Activated T-helper 1 cell treated with anti-CD3 and anti-CD28 coated beads, Interleukin-2, amount 50 U/mL, for 16 hours (primary cell): ENCODE measurements at regions not wholly inside any gene's neighbourhood (a gene's known extent, or its start where the extent isn't known, plus 50 kb on each side); places are given as distances from the start of the nearest gene placed in this dataset.
"Not testable (repeated sequence)": the region's sequence is repeated elsewhere in the genome, so short reads cannot be mapped to it uniquely, and the experiment has no call there.

ENCODE experiments used
- DNase-seq, 2 donors: peaks; one replicate each; pipeline ENCODE4 v3.0.0-alpha.2; 2020; ENCODE audit warnings: low read depth in 1 of 2, low spot score in 1 of 2

DNA sequence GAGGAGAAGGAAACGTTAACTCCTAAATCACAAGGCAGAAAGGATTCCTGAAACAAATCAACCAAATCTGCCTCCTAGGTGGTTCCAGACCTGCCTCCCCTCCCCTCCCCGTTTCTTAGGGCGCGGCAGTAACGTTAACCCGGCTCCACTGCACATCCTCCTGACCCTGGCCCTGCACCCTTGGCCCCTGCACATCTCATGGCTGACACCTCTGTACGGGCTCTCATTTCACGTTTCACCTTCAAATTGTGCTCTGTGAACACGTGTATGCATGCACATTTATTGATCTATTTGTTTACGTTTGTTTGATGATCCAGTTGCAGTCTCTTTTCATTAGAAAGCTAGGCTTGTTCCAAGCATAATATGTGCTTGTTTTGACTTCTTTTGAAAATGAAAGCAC, 358.1 kb downstream of the ADGRD1 start:
- no peak for DNase-seq

DNA sequence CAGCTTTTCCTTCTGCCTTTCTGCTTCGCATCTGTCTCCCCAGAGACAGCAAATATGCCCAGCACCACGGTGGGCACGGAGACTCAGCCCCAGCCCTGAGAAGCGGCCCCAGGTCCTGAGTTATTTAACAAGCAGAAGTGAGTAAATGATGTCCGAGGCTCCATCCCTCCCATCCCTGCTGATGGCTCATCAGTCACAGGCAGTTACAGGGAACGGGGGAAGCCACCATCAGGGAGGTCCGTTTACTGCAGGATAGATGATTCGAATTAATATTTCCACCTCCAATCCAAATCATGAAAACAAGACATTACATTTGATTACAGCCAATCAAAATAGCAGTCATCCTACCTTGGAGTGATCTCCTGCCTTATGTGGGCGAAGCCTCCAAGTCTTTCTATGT, 358.7 kb downstream of the ADGRD1 start:
- DNase-seq: not testable (repeated sequence)

DNA sequence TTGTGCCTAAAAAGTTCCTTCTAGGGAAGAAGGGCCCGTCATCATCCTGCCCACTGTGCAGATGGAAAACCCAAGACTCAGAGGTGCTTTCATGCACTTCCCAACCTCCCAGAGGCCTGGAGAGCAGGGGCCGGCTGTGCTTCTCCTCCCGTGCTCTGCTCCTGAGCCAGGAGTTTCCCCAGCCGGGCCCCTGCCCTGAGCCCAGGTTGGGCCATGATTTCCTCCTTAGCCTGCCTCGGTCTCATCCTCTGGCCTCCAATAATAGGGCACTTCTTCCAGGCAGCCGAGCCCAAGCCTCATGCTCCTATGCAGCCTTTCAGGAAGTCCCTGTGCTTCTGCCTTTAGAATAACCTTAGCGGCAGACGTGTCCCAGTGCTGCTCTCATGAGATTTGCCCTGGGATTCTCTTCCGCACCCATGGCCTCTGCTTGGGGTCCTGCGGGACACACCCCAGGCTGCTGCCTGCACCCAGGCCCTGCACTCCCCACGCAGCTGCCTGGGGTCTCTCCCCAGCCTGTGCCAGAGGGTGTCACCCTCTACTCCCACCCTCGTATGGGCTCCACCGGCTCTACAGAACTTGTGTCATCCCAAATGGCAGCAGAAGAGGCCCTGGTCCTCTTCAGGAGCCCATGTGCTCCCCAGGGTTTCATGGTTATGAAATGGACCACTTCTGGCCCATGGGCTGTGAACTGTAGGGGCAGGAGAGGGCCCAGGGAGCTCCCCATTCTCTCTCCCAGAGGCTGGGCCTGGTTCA, 359.3 kb downstream of the ADGRD1 start:
- DNase-seq: no peak

DNA sequence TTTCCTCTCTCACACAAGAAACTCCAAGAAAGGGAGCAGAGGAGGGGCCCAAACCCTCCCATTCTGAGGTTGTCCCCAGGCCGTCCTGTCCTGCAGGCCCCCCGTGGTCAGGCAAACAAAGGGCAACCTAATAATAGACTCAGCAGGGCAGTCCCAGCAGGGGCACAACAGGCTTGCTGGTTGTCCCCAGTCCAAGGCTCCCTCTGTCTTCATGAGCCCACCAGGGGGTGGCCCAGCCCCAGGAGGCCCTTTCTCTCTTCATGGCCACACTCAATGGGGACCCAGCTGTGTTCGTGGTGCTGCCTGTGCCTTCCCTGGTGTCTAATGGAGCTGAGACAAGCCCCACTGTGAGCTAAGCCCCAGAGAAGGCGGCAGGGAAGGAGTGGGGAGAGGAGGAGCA, 359.9 kb downstream of the ADGRD1 start:
- DNase-seq: no peak

DNA sequence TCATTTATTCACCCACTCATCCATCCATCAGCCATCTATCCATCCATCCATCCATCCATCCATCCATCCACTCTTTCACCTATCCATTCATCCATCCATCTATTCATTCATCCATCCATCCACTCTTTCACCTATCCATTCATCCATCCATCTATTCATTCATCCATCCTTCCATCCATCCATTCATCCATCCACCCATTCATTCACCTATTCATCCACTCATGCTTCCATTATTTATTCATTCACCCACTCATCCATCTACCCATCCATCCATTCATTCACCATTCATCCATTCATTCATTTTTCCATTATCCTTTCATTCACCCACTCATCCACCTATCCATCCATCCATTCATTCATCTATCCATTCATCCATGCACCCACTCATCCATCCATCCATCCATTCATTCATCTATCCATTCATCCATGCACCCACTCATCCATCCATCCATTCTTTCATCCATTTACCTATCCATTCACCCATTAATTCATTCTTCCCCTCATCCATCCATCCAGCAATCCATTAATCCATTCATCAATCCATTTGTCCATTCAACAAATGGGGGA, 360.9 kb downstream of the ADGRD1 start:
- no peak for DNase-seq

DNA sequence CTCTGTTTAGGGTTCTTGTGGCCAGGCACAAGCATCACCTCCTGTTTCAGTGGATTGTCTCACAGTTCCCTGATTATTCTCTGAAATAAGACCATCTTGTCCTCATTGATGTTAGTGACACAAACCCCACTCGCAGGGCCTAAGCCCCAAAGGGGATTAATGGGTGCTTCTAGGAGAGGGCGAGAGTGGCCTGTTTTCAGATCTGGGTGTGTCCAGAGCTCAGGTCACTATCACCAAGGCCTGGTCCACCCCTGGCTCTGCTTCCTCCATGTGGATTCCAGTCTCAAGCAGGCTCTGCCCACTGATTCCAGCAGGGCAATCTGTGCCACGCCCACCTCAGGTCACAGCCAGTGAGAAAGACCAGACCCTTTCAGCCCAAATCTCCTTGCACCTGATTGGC, 361.9 kb downstream of the ADGRD1 start:
- DNase-seq: no peak

DNA sequence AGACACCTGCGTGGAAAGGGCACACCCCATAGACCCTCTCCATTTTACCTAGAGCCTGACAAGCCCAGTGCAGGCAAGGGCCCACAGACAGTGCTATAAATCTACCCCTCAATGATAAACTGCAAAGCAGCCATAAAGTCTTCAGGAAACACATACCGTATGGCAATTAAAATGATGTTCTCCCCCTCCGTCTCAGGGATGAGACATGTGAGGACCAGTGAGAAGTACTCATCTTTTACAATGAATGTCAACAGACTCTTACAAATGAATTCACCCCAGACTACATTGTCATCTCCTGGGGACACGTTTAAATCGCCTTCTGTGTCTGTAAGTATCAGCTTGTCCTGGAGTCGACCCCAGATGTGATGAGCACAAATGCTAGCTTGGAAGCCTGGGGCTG, 362.7 kb downstream of the ADGRD1 start:
- DNase-seq: no peak

DNA sequence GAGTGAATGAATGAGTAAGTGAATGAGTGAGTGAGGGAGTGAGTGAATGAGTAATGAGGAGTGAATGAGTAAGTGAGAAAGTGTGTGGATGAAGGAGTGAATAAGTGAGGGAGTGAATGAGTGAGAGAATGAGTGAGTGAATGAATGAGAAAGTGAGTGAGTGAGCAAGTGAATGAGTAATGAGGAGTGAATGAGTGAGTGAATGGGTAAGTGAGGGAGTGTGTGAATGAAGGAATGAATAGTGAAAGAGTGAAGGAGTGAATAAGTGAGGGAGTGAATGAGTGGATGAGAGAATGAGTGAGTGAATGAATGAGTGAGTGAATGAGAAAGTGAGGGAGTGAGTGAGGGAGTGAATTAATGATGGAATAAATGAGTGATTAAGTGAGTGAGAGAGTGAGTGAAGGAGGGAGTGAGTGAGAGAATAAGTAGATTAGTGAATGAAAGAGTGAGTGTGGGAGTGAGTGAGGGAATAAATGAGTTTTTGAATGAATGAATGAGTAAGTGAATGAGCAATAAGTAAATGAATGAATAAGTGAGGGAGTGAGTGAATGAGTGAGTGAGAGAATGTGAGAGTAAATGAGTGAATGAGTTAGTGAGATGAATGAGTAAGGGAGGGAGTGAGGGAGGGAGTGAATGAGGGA, 364.5 kb downstream of the ADGRD1 start:
- no peak for DNase-seq

DNA sequence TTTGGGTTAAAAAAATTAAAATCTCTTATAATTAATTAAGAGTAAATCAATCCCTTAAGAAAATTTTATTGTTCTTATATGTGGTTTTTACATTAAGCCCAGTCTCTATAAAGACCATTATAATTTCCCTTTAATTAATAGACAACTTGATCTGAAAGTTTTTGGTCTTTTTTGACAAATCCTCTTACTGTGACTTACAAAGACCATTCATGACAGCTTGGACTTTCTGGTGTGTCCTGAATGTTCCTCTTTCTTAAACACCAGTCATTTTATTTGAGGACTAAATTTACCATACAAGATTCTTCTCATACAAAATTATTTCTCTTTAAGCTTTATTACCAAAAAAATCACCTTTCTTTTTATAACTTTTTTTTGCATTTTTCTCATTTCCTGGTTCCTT, 368.3 kb downstream of the ADGRD1 start:
- no peak for DNase-seq

DNA sequence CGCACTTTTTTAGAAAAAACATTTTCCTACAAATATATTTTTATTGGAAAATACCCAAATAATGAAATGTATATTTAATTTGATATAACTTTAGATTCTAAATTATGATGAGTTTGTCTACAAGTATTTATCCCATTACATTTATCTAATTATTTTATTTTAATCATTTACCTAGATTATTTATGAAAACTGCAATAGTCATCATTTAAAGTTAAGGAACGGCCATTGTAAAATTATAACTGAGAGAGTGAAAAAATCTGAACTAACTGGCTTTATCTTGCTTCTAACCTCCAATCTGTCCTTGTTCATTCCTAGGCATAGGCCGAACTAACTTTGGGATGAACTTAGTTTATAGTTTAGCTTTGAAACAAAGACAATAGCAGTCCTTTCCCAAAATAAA, 368.8 kb downstream of the ADGRD1 start:
- DNase-seq: not testable (repeated sequence)

DNA sequence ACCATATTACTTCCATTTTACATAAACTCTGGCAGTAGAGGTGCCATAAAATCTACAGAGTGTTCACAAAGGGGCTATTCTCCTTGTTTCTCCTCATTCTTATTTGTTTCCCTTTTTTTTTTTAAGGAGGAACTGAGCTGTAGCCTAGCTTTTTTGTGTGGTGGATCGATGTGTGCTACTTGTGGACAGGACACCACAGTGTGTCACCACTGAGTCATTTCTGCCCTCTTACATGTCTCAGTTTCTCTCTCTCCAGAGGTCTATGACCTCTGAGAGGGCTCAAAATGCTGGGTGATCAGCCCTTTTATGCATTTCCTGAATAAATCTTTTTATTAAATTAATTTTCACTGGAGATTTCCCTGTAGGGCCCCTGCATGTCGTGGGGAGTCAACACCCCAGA, 370.2 kb downstream of the ADGRD1 start:
- DNase-seq: no peak

DNA sequence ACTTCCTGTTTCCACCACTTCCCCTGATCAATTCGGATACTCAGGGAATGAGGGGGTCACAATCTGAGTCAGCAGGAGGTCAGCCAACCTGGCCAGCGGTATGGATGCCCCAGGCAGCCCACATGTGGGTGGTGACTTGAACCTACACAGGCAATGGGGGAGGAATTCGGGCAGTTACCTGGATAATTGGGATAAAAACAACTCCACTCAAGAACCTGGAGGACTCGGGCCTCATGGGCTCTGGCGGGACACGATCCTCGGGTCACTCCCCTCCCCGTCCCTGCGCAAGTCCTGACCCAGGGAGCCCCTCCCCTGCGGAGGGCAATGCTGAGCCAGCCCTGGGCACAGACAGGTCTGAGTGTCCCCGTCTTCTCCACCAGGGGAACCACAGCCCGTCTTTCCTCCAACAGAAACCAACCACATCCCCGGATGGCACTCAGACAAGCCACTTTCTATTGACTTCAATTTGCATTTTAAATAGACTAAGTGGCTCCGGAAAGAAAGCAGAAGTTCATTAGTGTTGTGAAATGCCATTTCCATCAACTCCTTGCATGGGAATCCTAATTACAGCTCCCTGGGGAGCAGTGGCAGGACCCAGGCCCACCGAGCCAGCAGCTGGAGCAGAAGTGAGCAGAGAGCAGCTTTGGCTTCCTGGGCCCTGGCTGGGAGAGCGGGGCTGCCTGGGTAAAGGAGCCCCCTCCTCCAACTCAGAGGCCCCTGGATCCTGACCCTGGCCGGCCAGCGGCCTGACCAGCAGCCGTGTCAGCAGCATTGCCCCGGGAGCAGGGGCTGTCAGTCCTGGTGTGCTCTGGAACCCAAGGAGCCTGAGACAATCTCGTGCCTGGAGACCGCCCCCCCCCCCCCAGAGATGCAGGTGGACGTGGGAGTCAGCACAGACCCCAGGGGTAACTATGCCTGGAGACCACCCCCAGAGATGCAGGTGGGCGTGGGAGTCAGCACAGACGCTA, 374.1 kb downstream of the ADGRD1 start:
- no peak for DNase-seq

DNA sequence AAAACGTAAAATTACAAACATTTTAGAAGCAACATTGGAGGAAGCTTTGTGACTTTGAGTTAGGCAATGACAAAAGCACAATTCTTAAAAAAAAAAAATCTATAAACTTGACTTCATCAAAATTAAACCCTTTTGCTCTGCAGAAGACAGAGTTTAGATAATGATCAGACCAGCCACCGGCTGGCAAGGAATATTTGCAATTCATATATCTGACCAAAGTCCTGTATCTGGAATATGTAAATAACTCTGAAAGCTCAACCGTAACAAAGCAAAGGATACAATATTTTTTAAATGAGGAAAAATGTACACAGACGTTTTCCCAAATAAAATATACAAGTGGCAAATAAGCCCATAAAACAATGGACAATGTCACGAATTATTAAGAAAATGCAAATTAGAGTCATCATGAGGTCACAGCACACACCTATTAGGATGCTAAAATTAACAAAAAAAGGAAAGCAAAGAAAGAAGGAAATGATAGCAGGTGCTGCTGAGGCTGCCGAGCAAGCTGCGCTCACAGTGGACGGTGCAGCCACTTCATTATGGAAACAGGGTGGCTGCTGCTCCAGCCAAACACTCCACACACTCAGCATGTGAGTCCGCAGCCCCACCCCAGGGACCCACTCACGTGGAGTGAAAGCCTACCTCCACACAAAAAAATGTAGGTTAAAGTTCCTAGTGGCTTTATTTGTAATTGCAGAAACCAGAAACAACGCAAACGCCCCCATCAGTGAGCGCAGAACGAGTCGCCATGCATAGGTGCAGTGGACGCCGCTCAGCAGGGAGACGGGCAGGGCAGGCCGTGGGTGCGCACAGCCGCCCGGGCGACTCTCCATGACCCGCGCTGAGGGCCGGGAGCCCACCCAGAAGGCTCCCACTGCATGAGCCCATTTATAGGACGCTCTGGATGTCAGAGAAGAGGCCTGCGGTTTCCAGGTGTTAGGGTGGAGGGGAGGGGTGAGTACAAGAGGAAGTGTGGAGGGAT, 375.4 kb downstream of the ADGRD1 start:
- not testable (repeated sequence) for DNase-seq

DNA sequence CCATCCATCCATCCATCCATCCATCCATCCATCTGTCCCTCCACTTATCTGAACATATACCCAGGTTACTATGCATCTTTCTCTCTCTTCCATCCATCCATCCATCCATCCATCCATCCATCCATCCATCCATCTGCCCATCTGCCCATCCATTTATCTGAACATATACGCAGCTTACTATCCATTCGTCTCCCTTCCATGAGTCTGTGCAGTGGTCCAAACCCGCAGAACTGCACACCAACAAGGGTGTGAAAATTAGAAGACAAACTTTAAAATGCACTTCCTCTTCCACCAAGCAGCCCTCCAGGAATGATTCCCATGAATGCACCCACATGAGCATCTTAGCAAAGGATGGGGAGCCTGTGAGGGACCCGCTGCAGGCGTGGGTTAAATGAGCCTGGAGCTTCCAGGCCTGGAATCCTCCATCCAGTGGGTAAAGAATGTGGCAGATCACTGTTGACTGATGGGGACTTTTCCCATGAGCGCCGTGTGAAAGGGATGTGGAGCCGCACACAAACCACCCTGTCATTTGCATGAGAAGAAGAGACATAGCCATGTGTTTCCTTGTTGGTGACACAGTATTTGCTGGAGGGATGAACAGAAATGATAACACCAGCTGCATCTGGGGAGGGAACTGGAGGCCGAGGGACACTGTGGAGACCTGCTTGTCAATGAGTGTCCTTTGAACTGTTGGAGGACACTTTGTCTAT, 376.6 kb downstream of the ADGRD1 start:
- DNase-seq: no peak

DNA sequence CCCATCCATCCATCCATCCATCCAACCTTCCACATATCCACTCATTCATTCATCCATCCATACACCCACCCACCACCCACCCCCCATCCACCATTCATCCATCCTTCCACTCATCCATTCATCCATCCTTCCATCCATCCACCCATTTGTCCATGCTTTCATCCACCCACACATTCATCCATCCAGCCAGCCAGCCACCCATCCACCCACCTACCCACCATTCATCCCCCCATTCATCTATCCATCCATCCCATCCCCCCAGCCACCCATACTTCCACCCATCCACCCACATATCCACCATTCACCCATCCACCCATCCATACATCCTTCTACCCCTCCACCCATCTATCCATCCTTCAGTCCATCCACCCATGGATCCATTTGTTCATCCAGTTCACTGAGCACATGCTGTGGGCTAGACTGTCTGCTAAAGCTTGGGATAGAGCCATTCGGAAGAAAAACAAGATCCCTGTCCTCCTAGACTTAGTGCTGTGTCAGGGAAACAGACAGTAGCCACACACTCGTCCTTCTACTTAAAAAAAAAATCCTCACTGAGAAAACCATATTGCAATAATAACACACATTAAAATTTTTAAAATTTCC, 377.5 kb downstream of the ADGRD1 start:
- no peak for DNase-seq

DNA sequence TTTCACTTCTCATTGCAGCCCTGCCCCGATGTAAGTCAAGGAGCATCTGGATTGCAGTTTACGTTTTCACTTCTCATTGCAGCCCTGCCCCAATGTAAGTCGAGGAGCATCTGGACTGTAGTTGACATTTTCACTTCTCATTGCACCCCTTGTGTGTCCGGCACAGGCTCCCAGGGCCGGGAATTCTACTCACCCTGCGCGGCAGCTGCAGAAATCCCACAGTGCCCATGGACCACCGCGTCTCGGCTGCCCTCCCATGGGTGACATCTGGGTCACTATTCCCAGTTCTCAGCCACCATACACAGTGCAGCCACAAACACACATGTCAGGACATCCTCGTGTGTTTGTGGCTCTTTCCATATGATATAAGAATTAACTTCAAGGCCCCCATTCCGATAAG, 378.5 kb downstream of the ADGRD1 start:
- no peak for DNase-seq

DNA sequence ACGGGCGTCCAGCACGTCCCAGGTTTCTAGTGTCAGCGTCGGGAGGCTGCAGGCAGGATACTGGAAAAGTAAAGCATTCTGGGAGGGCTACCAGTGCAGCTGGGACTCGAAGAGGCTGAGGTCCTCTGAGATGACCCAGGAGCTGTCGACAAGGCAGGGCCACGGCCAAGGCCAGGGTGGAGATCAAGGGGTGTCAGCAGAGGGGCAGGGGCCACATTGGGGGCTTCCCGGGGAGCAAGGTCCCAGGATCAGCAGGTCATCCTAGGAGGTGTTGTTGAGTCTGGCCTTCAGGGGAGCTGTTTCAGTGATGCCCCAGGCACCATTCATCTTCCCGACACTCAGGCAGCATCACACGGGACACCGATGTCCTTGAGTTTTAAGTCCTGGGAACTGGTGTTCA, 377.8 kb upstream of the SFSWAP start:
- no peak for DNase-seq

DNA sequence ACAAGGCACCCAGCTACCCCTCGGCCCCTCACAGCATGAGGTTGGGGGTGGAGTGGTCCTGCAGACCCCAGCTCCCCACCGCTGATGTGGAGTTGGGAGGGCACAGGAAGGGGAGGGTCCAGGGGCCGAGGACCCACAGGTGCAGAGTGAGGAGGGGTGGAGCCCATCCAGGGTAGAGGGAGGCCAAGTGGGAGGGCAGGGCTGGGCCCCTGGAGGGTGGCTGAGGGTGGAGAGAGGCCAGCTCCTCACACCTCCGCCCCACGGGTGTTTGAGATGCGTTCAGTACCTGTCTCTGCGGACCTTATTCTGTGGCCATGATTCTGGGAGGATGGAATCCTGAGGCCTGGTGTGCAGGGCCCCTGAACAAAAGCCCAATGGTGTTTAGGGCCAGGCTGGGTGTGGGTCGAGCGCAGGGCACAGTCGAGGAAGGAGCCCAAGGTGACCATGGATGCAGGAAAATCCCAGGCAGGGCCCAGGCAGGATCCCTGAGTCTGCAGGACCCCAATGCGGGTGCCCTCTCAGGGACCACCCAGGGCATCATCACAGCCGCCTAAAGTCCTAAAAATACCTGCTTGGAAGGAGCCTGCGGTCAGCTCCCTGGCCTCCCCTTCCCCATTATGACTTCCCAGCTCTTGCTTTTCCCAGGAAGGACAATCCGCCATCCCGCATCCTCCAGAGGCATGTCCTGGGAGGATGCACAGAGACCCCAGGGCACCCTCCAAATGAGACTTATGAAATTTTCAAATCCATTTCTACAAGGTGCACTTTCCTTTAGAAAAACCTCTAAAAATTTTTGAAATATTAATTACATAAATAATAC, 377.1 kb upstream of the SFSWAP start:
- DNase-seq: no peak
